Glutamatergic neuron (in vitro differentiated cells): ENCODE measurements at regions not wholly inside any gene's neighbourhood (a gene's known extent, or its start where the extent isn't known, plus 50 kb on each side); places are given as distances from the start of the nearest gene placed in this dataset.
"Not testable (repeated sequence)": the region's sequence is repeated elsewhere in the genome, so short reads cannot be mapped to it uniquely, and the experiment has no call there.

ENCODE experiments used
- DNase-seq: peaks from one replicate; pipeline ENCODE4 v3.0.0; 2022
- H3K27ac Mint-ChIP-seq: one replicate; pipeline ENCODE4 v1.8.0; 2020; ENCODE audit warnings: mild to moderate bottlenecking, mixed read lengths, inconsistent platforms; ENCODE audit not compliant: unreplicated experiment
- H3K27me3 Mint-ChIP-seq: one replicate; pipeline ENCODE4 v1.8.0; 2020; ENCODE audit warnings: mild to moderate bottlenecking, moderate library complexity, mixed read lengths, inconsistent platforms; ENCODE audit not compliant: unreplicated experiment
- H3K36me3 Mint-ChIP-seq: one replicate; pipeline ENCODE4 v1.8.0; 2020; ENCODE audit warnings: mild to moderate bottlenecking, mixed read lengths, inconsistent platforms; ENCODE audit not compliant: unreplicated experiment
- H3K4me1 Mint-ChIP-seq: one replicate; pipeline ENCODE4 v1.8.0; 2020; ENCODE audit warnings: mild to moderate bottlenecking, low read depth, mixed read lengths, inconsistent platforms; ENCODE audit not compliant: unreplicated experiment
- H3K4me3 Mint-ChIP-seq: one replicate; pipeline ENCODE4 v1.8.0; 2020; ENCODE audit warnings: mild to moderate bottlenecking, mixed read lengths, inconsistent platforms; ENCODE audit not compliant: unreplicated experiment
- H3K9me3 Mint-ChIP-seq: one replicate; pipeline ENCODE4 v1.8.0; 2020; ENCODE audit warnings: mild to moderate bottlenecking, moderate library complexity, mixed read lengths, inconsistent platforms; ENCODE audit not compliant: unreplicated experiment
- CTCF ChIP-seq: fragments of 200-600 bp; sonication (generic); IDR thresholded peaks from one replicate; pipeline ENCODE4 v1.5.0; 2021; ENCODE audit not compliant: partially characterized antibody, unreplicated experiment

DNA sequence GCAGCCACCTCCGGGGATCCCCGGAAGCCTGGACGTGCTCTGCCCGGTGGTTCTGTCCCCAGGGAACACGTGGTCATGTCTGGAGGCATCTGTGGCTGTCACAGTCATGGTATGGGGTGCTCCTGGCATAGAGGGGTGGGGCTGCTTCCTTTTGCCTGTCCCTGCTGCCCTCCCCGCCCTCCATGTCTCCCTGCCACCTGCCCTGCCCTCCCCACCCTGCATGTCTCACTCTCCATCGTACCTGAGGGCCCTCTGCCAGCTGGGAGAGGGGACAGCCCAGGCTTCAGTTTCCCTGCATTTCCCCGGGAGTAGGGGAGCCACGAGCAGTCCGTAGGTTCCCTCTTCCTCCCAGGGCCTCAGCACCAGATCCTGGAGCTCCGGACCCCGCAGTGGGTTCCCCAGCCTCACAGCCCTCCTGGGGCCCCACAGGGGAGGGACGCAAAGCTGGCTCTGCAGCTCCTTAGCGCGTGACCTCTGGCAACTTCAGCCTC lies 90.0 kb upstream of the CTDP1 start:
- Mint-ChIP-seq H3K27me3 (peaks cover 2% of the 10 kb centered on the region), H3K36me3 (peaks cover 5% of the 10 kb centered on the region), H3K9me3 (no peaks in the 10 kb centered on the region), H3K27ac (no peak overlapping the region), H3K4me1 (peaks cover 5% of the 10 kb centered on the region), H3K4me3 (no peak overlapping the region)
- no peak for TF ChIP-seq CTCF
- peak; percentile 13 for DNase-seq

GRCh38 chr18:79590191-79591031 lies 89.2 kb upstream of the CTDP1 start:
- Mint-ChIP-seq H3K9me3 (no peaks in the 10 kb centered on the region), H3K36me3 (peaks cover 5% of the 10 kb centered on the region), H3K27me3 (peaks cover 2% of the 10 kb centered on the region), H3K27ac (peak overlapping the region; percentile 22), H3K4me3 (no peak overlapping the region), H3K4me1 (peaks cover 5% of the 10 kb centered on the region)
- peak; percentile 43 for DNase-seq
- TF ChIP-seq CTCF = no peak

DNA sequence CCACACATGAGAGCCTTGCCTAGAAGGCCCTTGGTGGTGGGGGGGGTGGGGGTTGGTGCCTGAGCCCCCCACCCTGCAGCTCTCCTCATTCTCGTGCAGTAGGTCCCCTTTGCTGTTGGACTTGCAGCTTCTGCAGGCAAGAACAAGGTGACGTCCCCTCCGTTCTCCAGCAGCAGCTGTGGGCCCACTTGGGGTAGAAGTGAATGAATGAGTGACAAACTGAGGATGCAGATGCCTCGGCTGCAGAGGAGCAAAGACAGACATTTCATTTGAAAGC lies 88.6 kb upstream of the CTDP1 start:
- Mint-ChIP-seq H3K27me3 (peaks cover 2% of the 10 kb centered on the region), H3K4me3 (no peak overlapping the region), H3K27ac (peak overlapping the region; percentile 7), H3K36me3 (peaks cover 5% of the 10 kb centered on the region), H3K4me1 (peaks cover 5% of the 10 kb centered on the region), H3K9me3 (peaks cover 2% of the 10 kb centered on the region)
- no peak for DNase-seq
- no peak for TF ChIP-seq CTCF

DNA sequence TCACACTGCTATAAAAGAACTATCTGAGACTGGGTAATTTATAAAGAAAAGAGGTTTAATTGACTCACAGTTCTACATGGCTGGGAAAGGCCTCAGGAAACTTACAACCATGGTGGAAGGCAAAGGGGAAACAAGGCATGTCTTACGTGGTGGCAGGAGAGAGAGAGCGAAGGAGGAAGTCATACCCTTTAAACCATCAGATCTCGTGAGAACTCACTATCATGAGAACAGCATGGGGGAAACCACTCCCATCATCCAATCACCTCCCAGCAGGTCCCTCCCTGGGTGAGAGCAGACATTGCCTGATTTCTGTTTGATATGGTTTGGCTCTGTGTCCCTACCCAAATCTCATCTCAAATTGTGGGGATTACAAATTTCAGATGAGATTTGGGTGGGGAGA lies 86.9 kb upstream of the CTDP1 start:
- not testable (repeated sequence) for H3K4me1 Mint-ChIP-seq, DNase-seq, H3K36me3 Mint-ChIP-seq, H3K27me3 Mint-ChIP-seq, H3K4me3 Mint-ChIP-seq, H3K27ac Mint-ChIP-seq, H3K9me3 Mint-ChIP-seq

DNA sequence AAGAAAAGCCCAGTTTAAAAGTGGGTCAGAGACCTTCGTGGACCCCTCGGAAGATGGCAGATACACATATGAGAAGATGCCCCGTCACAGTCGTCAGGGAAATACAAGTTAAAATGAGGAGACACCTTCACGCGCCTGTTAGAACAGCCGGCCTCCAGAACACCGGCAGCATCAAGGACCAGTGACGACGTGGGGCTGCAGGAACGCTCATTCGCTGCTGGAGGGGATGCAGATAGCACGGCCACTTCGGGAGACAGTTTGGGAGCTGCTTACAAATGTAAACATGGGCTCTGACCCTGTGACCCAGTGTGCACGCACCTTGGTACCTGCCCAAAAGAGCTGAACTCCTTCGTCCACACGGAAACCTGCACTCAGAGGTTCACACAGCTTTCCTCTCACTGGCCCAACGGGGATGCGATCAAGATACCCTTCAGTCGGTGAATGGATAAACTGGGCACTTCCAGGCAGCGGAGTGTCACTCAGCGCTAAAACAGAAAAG lies 83.7 kb upstream of the CTDP1 start:
- peaks cover 2% of the 10 kb centered on the region for H3K9me3 Mint-ChIP-seq
- TF ChIP-seq CTCF = no peak
- H3K27me3 Mint-ChIP-seq = no peaks in the 10 kb centered on the region
- H3K36me3 Mint-ChIP-seq = peaks cover 5% of the 10 kb centered on the region
- H3K4me1 Mint-ChIP-seq = peaks cover 5% of the 10 kb centered on the region
- H3K27ac Mint-ChIP-seq = no peak overlapping the region
- H3K4me3 Mint-ChIP-seq = no peak overlapping the region
- peak; percentile 10 for DNase-seq
